ENCODE measurements at regions not wholly inside any gene's neighbourhood (a gene's known extent, or its start where the extent isn't known, plus 50 kb on each side); places are given as distances from the start of the nearest gene placed in this dataset.
"Not testable (repeated sequence)": the region's sequence is repeated elsewhere in the genome, so short reads cannot be mapped to it uniquely, and the experiment has no call there.

DNA sequence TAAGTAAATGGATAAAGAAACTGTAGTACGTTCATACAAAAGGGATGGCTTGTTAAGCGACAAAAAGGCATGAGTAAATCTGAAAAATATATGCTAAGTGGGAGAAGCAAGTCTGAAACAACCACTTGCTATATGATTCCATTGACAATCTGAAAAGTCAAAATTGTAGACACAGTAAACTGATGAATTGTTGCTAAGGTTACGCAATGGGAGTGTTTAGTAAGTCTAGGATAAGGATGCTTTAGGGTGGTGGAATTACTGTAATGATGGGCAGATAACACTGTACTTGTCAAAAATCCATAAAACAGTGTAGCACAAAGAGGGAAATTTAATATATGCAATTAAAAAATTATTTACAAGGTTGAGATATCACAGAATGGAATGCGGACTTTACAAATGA, 984.9 kb downstream of the FSCB start:
- H3K9me3 Mint-ChIP-seq (ENCODE audit: low read depth): peaks cover 9% of the 10 kb centered on the region
- DNase-seq (ENCODE audit: low spot score, unreplicated experiment): no peak

DNA sequence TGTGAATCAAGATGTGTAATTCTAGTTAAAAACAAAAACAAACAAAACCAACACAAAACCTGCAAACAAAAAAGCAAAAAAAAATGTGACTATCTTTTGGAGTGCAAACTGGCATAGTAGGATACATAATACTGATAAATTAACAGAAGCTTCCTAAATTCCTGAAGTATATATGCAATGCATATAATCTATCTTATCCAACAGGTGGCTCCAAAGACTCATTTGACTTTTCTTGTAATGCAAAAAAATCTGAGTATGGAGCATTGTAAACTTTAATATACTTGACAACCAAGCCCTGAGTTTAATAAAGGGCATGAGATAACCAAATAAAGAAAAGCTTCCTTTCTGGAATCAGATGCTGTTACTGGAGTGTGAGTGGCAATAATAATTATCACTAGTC, 1003.6 kb downstream of the FSCB start:
- H3K27ac Mint-ChIP-seq: no peak overlapping the region
- H3K36me3 Mint-ChIP-seq (ENCODE audit: insufficient read depth): no peaks in the 10 kb centered on the region

More for the DNA sequence above, 984.9 kb downstream of the FSCB start:
- H3K27ac Mint-ChIP-seq: no peak overlapping the region
- no peaks in the 10 kb centered on the region for H3K4me1 Mint-ChIP-seq (ENCODE audit: low read depth)
- no peaks in the 10 kb centered on the region for H3K27me3 Mint-ChIP-seq
- TF ChIP-seq, protein P1, sequence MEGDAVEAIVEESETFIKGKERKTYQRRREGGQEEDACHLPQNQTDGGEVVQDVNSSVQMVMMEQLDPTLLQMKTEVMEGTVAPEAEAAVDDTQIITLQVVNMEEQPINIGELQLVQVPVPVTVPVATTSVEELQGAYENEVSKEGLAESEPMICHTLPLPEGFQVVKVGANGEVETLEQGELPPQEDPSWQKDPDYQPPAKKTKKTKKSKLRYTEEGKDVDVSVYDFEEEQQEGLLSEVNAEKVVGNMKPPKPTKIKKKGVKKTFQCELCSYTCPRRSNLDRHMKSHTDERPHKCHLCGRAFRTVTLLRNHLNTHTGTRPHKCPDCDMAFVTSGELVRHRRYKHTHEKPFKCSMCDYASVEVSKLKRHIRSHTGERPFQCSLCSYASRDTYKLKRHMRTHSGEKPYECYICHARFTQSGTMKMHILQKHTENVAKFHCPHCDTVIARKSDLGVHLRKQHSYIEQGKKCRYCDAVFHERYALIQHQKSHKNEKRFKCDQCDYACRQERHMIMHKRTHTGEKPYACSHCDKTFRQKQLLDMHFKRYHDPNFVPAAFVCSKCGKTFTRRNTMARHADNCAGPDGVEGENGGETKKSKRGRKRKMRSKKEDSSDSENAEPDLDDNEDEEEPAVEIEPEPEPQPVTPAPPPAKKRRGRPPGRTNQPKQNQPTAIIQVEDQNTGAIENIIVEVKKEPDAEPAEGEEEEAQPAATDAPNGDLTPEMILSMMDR (IDR thresholded peaks at IDR 0.05; ENCODE audit: unreplicated experiment): no peak
- no peak overlapping the region for H3K4me3 Mint-ChIP-seq (ENCODE audit: low read depth)
- no peaks in the 10 kb centered on the region for H3K36me3 Mint-ChIP-seq (ENCODE audit: insufficient read depth)

DNA sequence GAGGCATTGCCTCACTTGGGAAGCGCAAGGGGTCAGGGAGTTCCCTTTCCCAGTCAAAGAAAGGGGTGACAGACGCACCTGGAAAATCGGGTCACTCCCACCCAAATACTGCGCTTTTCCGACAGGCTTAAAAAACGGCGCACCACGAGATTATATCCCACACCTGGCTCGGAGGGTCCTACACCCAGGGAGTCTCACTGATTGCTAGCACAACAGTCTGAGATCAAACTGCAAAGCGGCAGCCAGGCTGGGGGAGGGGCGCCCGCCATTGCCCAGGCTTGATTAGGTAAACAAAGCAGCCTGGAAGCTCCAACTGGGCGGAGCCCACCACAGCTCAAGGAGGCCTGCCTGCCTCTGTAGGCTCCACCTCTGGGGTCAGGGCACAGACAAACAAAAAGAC, 1014.7 kb downstream of the FSCB start:
- H3K4me1 Mint-ChIP-seq (ENCODE audit: low read depth); H3K4me3 Mint-ChIP-seq (ENCODE audit: low read depth); DNase-seq (ENCODE audit: low spot score, unreplicated experiment); H3K9me3 Mint-ChIP-seq (ENCODE audit: low read depth); H3K36me3 Mint-ChIP-seq (ENCODE audit: insufficient read depth); H3K27me3 Mint-ChIP-seq; H3K27ac Mint-ChIP-seq: not testable (repeated sequence)

More for the DNA sequence above, 1003.6 kb downstream of the FSCB start:
- TF ChIP-seq, protein P1 (IDR thresholded peaks at IDR 0.05; ENCODE audit: unreplicated experiment): peak; percentile 14
- H3K27me3 Mint-ChIP-seq: no peaks in the 10 kb centered on the region
- H3K4me3 Mint-ChIP-seq (ENCODE audit: low read depth): no peak overlapping the region
- DNase-seq (ENCODE audit: low spot score, unreplicated experiment): no peak
- H3K9me3 Mint-ChIP-seq (ENCODE audit: low read depth): peaks cover 7% of the 10 kb centered on the region
- H3K4me1 Mint-ChIP-seq (ENCODE audit: low read depth): no peaks in the 10 kb centered on the region

DNA sequence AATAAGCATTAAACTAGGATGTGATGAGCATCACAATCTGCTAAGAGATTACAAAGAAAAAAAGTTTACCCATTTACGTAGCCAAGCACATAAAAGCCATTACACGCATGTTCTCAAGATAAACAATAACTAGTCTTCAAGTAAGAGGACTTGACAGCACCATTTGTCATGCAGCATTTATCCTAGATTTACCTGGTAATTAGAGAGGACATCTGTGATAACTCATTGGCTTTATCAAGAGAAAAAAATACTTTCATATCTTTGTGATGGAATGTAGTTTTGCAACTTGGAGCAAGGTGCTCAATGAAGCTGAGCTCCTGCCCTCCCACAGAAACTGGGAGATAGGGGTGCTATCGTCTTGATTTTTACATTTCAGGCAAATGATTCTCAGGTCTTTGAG, 1023.7 kb downstream of the FSCB start:
- Mint-ChIP-seq H3K27me3 (no peaks in the 10 kb centered on the region), H3K9me3 (ENCODE audit: low read depth) (no peaks in the 10 kb centered on the region), H3K4me1 (ENCODE audit: low read depth) (peaks cover 18% of the 10 kb centered on the region), H3K27ac (no peak overlapping the region), H3K36me3 (ENCODE audit: insufficient read depth) (no peaks in the 10 kb centered on the region), H3K4me3 (ENCODE audit: low read depth) (no peak overlapping the region)
- TF ChIP-seq, protein P1 (IDR thresholded peaks at IDR 0.05; ENCODE audit: unreplicated experiment): no peak
- no peak for DNase-seq (ENCODE audit: low spot score, unreplicated experiment)

DNA sequence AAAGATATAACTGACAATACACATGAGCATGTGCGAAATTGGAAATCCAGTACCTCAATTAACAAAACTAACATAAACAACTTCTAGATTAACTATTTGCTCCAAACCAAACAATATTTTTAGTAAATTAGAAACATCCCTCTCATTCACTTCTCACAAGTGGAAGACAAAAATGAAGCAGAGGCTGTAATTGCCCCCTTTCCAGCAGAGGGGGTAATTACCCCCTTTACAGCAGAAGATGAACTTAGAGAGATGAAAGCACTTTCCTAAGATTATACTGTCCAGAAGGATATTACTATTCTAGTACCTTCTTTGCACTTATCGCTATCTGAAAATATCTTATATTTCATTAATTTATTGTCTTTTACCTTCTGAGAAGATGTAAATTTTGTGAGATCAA, 1025.2 kb downstream of the FSCB start:
- no peak overlapping the region for H3K4me3 Mint-ChIP-seq (ENCODE audit: low read depth)
- H3K4me1 Mint-ChIP-seq (ENCODE audit: low read depth): peaks cover 12% of the 10 kb centered on the region
- H3K36me3 Mint-ChIP-seq (ENCODE audit: insufficient read depth): no peaks in the 10 kb centered on the region
- TF ChIP-seq, protein P1 (IDR thresholded peaks at IDR 0.05; ENCODE audit: unreplicated experiment): no peak
- H3K27me3 Mint-ChIP-seq: no peaks in the 10 kb centered on the region
- H3K9me3 Mint-ChIP-seq (ENCODE audit: low read depth): peaks cover 3% of the 10 kb centered on the region
- H3K27ac Mint-ChIP-seq: no peak overlapping the region
- no peak for DNase-seq (ENCODE audit: low spot score, unreplicated experiment)

DNA sequence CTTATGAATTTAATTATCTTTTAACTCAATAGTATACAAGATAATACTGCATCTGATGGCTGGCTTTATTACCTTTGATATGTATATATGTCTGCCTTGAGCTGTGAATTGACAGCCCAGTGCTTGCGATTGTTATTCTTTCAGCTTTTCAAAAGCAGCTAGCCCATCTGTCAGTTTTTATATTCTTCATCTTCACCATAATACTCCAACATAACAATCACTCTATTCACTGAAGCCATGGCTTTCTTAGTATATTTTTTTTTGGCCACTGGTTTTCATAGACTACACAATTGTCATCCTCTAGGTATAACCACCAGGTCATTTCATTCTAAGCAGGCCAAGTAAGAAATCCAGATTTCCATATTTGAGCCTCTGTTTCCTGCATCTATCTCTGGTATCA, 1026.1 kb downstream of the FSCB start:
- TF ChIP-seq, protein P1 (IDR thresholded peaks at IDR 0.05; ENCODE audit: unreplicated experiment): no peak
- no peaks in the 10 kb centered on the region for H3K27me3 Mint-ChIP-seq
- no peak for DNase-seq (ENCODE audit: low spot score, unreplicated experiment)
- H3K4me3 Mint-ChIP-seq (ENCODE audit: low read depth): no peak overlapping the region
- no peaks in the 10 kb centered on the region for H3K36me3 Mint-ChIP-seq (ENCODE audit: insufficient read depth)
- peaks cover 3% of the 10 kb centered on the region for H3K9me3 Mint-ChIP-seq (ENCODE audit: low read depth)
- H3K4me1 Mint-ChIP-seq (ENCODE audit: low read depth): peaks cover 14% of the 10 kb centered on the region
- no peak overlapping the region for H3K27ac Mint-ChIP-seq
